Activated gamma-delta T cell treated with anti-CD3 and anti-CD28 coated beads, Interleukin-2, amount 50 U/mL, for 16 hours (primary cell): ENCODE measurements at regions not wholly inside any gene's neighbourhood (a gene's known extent, or its start where the extent isn't known, plus 50 kb on each side); places are given as distances from the start of the nearest gene placed in this dataset.
"Not testable (repeated sequence)": the region's sequence is repeated elsewhere in the genome, so short reads cannot be mapped to it uniquely, and the experiment has no call there.

Experiments used
- DNase-seq: peaks from one replicate; pipeline ENCODE4 v3.0.0-alpha.2; 2020; ENCODE audit warnings: low read depth

DNA sequence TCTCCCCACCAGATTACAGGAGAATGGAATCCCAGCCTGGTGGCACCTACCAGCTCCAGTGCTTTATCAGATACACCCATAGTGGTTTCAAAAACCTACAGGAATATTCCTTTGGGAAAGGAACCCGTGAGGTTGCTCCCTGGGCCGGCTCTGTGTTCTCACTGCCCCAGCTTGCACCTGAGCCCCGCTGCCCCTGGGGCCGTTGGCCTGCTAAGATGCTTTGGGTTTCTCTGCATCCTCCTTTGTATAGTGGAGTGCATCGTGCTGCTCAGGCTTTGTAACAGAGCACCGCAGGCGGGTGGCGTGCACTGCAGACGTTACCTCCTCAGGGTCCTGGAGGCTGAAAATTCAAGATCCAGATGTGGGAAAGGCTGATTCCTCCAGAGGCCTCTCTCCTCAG lies 414.1 kb downstream of the BRD1 start:
- DNase-seq: no peak

DNA sequence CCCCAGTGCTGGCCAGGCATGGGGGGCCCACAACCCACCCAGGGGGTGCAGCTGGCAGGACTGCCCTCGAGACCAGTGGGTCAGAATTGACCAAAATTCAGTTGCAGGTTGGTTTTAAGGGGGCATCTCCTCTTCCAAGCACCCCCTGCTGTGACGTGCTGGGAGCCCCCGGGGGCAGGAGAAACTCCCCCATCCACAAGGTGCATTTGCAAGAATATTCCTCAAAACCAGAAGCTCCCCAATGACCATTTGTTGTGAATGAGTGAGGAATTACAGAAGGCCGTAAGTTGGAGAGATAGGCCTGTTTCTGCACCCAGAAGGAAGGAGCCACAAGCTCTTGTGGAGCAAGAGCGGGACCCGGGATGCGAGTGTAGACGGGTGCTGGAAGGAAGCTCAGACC lies 414.5 kb downstream of the BRD1 start:
- no peak for DNase-seq

DNA sequence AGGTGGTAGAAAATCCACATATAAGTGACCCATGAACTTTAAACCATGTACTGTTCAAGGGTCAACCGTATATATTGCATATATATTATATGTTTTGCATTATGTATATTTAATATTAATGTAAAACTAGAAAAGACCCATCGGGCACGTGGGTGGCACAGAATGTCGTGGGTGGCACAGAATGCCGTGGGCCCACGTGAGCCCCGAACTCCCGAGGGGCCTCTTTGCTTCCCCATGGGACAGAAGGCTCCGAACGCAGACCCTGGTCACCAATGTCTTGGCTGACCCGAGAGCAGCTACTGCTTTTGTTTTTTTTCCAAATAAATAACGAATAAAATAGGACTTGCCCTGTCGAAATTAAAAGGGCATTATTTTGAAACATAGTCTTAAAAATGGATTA lies 415.4 kb downstream of the BRD1 start:
- no peak for DNase-seq

DNA sequence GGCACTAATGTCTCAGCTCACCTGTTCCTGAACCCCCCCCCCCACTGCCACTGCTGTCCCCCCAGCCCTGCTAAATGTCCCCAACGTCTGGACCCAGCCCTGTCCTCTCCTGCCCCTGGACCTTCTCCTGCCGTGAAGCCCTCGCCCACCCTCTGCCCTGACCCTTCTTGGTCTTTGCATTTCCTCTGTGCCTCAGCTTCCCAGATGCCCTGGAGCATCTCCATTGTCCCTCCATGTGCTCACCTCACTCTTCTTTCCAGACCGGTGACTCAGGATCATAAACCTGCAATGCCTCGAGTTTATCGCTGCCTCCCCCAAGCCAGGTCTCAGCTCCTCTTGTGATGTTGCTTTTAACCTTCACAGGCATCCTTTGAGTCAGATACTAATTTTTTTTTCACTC lies 416.4 kb downstream of the BRD1 start:
- no peak for DNase-seq

DNA sequence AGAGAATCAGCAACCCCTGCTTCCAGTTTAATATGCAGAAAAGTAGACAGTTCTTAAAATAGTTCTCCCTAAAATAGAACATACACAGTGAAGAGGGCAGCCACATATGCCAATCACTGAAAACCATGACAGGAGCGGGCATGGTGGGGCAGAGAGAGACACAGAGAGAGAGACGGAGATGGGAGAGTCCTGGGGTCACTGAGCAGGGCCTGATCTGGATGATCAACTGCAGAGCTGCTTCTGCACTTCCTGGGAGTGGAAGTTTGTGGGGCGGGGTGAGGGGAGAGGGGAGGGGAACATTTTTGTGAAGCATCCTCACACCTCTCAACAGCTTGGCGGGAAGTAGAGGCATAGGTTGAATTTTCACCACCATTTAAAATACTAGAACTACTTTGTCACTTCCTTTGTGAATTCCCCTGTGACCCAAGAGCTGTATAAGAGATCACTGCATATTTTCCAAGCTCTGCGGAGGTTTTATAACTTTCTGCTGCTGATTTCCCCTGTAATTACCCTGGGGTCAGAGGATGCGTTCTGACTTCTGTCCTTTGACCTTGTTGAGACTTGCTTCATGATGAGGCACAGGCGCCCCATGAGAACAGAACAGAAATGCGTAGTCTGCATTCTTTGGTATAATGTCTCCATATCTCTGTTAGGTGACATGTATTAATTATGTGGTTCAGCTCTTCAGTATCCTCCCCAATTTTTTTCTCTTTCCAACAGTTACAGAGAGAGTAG lies 419.4 kb downstream of the BRD1 start:
- no peak for DNase-seq

DNA sequence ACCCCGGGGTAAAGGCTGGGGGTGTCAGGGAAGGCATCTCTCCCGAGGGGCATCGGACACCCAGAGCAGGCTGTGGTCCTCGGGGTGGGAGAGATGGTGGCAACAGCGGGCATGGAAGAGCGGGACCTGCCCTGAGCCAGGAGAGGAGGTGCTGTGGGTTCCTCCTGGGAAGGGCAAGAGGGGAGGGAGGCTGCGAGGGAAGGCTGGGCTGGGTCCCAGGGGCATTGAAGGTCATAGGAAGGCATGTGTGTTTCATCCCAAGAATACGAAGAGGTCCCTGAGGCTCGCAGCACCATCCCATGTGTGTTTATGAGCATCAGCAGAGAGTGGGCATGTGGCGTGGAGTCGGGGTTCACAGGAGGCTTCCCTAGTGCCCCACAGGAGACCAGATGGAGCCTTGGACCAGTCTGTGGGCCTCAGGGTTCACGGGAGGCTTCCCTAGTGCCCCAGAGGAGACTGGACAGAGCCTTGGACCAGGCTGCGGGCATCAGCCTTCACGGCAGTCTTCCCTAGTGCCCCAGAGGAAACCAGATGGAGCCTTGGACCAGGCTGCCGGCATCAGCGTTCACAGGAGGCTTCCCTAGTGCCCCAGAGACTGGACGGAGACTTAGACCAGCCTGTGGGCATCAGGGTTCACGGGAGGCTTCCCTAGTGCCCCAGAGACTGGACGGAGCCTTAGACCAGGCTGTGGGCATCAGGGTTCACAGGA lies 420.6 kb downstream of the BRD1 start:
- DNase-seq: no peak

DNA sequence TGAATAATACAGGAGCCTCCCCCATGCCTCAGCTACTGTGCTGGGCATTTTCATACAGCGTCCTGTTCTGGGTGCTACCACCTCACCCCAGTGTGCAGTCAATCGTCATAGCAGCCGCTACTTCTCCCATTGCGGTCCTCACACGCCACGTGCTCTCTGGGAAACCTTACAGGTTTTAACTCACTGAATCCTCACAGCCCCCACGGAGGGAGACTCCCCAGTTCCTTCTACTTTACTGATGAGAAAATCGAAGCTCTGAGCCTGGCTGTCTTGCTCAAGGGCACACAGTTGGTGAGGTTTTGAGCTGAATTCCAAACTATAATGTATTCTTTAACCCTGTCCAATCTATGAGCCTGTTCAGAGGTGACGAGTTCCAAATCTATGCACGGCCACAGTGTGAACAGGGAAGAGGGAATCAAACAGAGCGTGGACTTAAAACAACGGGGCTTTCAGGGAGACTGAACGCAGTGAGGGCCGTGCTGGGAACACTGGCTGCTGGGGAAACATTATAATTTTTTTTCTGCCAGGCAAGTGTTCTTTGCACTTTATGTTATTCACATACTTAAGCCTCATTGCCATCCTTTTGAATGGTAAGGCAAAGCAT lies 421.5 kb downstream of the BRD1 start:
- DNase-seq: no peak

DNA sequence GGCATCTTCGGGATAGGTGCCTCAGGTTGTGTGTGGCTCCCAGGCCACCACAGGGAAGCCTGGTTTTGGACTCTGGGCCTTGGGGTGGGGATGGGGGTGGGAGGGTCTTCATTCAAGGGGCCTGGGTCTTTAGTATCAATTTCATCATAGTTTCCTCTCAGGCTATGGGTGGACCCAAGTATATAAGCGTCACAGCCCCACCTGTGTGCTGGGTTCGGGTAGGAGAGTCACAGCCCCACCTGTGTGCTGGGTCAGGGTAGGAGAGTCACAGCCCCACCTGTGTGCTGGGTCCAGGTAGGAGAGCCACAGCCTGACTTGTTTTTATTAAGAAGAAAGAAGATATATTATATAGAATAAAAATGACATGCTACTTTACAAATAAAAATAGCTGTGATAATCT lies 422.1 kb downstream of the BRD1 start:
- no peak for DNase-seq

DNA sequence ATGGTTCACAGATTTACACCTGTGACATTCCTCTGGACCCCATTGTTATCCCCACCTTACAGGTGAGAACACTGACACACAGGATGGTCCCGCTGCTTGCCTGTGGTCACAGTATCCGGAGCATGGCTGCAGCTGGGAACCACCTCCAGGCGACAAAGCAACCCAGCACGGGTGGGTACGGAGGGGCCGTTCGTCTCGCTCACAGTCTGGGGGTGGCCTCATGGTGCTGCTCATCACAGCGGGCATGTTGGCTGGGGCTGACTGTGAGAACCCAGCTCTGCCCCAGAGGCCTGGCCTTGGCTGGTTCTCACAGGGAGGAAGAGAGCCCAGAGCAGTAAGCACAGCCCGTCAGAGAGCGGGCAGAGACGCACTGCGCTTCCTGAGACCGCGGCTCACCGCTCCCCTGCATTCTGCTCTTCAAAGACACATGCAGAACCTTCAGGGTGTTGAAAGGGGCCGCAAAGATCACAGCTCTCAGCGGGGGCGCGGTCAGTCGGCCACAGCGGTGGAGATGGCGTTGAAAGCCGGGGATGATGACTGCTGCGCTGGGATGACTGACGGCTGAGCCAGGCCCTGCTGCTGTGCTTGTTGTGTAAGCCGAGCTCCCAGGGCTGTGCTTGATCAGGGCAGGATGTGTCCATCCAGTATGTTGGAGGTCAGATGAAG lies 423.0 kb downstream of the BRD1 start:
- no peak for DNase-seq

DNA sequence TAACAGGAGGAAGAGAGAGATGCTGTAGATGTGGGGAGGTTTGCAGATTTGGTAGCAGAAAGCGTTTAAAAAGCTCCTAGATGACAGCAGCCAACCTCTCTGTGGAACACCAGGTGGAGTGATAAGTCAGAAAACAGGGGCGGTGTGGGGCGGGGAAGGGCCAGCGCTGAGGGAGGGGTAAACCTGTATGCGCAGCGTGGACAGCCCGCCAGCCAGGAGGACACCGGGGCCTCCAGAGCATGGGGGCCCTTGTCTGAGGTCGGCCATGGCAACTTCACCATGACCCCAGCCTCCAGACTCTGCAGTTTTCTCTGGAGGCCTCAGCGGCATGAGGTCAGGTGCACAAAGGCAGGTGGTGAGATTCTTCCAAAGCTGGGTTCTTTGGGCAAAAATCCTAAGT lies 423.7 kb downstream of the BRD1 start:
- DNase-seq: no peak

DNA sequence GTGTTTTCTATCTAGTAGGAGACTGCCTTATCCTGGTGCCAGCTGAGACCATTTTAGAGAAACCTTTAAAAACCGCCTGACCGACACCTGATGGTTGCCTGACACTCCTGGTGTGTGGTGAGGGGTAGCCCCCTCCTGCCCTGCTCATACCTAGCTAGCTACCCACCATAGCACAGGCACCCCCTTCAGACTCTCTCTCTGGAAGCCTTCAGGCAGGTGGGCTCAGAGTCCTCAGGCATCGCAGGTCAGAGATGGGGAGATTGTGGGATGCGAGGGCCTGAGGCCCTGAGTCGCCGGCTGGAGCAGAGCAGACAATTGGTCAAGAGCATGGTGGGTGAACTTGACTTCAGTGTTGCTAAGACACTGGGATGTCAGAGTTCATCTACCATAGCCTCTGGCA lies 424.6 kb downstream of the BRD1 start:
- no peak for DNase-seq

DNA sequence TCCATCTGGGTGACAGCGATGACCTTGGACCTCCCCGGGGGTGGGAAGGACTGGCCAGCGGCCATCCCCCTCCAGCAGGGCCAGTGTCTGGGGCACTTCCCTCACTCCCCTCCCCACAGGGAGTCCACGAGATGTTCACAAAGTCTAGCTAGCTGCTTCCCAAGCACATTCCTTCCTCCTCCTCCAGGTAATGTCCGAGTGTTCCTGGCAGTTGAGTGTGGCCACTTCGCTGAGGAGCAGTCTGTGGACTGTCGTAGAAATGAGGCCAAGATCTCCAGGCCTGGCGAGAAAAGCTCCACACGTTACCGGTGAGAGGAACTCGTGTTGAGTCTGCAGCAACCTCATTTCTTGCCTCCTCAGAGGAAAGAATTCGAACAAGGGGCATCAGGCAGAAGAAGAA lies 425.5 kb downstream of the BRD1 start:
- no peak for DNase-seq

DNA sequence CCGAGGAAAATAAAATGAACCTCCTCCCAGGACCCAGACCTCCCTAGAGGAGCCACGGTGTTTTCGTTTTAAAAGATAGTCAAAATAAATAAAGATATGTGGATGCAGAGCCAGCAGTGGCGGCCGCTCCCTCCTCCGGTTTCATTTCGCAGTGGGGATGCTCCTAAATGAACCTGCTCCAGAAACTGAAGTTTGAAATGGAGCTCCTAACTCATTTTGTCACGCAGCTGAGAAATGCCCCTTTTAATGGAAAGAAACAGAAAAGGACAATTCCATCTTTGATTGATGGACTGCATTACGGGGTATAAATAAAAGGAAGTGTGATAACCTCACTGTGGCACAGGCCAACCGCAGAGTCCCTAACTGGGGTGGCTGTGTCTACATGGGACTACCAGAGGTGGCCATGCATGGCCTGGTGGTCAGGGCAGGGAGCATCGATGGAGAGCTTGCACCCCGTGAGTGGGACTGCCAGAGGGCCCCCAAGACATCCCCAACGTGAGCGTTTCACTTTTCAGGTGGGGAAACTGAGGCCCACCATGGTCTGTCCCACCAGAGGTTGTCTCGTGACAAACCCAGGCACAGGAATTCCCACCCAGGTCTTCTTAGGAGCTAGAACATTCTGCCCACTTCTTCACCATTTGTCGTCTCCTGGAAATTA lies 426.6 kb downstream of the BRD1 start:
- DNase-seq: no peak

DNA sequence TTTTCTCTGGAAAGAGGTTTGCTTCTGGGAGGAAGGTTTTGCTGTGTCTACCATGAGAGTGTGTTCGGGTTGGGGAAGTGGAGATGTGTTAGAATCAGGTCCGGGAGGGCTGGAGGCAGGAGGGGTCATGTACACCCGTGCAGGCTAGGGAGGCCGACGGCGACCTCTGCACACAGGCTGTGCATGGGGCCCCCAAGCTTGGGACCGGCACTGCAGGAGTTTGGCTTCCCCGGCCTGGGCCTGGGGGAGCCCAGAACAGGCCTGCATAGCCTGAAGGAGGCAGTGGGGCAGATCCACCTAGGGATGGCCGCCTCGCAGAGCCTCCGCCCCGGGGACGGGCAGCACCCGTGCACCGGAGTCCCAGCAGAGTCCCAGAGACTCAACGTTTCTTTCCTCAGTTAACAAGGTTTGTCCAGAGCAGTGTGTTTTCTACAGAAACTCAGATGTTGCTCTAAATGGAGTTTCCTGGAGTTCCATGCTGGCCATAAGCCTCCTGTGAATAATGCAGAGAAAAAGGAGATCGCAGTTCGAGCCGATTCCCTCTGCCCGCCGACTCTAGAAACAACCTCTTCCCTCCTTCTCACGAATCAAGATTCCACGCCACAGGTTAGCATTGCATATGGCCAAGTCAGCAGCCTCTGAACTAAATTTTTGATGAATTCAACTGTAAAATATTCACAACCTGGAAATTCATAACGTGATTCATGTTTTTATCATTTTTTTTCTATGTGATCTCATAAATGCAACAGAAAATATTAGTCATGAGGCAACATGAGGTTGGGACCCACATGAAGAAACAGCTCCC lies 427.3 kb downstream of the BRD1 start:
- DNase-seq: no peak

DNA sequence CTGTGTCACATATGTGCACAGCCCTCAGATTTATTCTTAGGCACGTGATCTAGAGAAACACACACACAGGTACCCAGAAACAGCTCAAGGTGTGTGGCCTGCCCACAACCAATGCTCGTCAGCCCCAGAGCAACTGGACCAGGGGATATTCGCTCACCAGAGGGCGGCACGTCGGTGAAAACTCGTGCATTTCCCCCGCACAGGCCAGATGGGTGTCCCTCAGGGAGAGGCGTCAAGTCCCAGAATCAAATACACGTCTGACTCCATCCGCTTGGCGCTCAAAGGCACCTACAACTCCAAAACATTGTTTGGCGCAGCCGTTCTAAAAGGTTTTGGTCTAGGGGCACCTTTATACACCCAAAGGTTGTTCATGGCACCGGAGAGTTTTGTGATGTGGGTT lies 429.0 kb downstream of the BRD1 start:
- no peak for DNase-seq

DNA sequence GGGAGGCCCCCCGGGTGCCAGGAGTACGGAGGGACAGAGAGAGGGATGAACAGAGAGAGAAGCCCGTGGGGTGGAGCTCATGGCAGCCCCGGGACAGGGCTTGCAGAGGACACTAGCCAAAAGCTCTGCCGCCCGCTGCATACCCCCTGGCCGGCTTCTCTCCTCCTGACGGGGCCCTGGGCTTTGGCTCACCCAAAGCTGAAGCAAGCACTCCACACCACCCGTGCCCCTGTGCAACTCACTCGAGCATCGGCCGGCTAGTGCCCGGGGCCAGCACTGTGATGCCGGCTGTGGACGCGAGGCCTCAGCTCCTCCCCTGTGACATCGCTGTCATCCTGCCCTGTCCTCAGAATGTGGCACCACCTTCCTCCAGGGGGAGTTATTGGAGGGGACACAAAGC lies 429.6 kb downstream of the BRD1 start:
- no peak for DNase-seq

DNA sequence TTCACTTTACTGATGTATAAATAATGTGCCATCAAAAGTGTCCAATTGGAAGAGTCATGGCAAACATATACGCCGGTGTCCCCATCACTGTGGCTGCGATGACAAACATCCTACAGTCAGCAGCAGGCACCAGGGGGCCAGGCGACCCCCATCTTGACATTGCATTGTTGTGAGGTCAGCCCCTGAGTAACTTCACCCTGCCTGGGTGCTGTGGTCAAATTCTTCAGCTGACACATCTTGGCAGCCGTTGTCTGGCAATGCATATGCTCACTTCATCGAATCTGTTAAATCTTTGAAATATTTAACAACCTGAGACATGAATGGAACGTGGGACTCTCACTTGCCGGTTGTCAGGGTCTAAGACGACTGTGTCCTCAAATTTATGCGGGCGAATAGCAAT lies 430.9 kb downstream of the BRD1 start:
- no peak for DNase-seq

DNA sequence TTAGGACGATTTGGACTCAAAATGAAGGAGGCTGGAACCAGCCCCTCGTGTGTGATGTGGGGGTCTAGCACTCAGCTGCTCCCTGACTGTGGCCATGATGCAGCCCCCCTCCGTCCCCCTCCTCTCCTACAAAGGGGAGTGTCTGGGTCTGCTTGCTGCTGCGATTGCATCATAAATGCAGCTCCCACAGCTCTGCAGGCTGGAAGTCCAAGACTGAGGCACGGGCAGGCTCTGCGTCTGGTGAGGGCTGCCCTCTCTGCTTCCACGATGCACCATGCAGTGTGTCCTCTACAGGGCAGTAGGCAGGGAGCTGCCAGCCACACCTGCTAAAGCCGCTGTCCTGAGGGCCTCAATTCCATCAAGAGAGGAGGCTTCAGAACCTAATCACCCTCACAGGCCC lies 432.1 kb downstream of the BRD1 start:
- DNase-seq: no peak

DNA sequence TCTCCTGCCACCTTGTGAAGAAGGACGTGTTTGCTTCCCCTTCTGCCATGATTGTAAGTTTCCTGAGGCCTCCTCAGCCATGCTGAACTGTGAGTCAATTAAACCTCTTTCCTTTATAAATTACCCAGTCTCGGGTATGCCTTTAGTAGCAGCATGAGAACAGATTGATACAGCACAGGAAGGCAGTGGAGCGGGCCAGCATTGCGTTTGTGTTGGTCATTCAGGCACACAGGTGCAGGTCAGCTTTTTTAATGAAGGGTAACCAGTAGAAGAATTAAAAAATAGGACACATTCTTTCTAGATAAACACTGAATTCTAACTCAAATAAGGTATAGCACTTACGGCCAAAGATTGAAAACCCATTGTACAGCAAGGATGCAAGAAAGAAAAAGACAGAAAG lies 432.6 kb downstream of the BRD1 start:
- DNase-seq: not testable (repeated sequence)

DNA sequence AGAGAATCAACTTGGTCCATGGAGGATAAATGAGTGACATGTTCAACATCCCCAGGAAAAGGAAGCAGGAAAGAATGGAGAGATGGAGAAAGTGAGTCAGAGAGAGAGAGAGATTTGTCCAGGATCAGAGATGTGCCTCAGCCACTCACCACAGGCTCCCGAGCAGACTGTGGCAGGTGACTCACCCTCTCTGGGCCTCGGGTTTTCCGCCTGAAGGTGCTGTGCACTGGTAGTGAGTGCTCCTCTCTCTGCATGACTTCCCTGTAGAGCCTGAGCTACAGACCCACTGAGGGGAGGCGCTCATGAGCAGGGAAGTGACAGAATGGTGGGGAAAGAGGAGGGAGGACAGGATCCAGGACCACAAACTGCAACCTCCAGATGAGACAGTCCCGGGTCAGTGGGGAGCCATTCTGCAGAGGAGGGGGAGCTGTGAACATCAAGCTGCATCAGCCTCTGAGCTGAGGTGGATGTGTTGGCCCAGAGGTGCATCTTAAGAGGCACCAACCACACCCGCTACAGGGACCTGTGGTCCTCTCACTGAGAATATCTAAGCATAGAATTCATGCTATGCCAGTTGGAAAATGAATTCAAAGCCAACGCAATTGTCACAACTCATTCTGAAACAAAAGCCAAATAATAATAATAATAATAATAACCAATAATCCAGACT lies 433.4 kb downstream of the BRD1 start:
- DNase-seq: no peak

DNA sequence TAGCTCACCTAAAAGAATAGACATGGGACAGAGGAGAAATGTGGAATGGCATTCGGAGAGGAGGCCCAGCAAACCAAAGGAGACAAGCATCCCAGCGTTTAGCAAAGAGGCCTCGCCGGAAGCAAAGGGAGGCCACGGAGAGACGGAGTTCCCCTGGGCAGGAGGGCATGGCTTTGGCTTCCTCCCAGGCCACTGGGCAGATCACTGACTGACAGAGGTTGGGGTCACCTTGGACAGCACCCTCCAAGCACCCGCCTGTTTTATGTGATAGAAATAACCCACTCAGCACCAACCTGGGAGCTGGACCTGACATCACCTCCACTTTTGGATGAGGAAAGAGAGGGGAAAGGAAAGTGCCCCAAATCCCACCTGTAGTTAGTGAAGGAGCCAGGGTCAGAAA lies 434.1 kb downstream of the BRD1 start:
- DNase-seq: no peak
